AG04449 (cell line): ENCODE measurements at regions not wholly inside any gene's neighbourhood (a gene's known extent, or its start where the extent isn't known, plus 50 kb on each side); places are given as distances from the start of the nearest gene placed in this dataset.

ENCODE experiments used
- CTCF ChIA-PET: fragments of 350-600 bp; formaldehyde crosslinking; extraction: SDS; loops from one replicate; lab custom pipeline; 2021; ENCODE audit warnings: antibody characterized with exemption; lab: Yijun Ruan, JAX
- POLR2A ChIA-PET: fragments of 400-600, 350-600 bp; formaldehyde crosslinking; extraction: SDS; loops from one replicate; lab custom pipeline; 2020; ENCODE audit warnings: antibody characterized with exemption, inconsistent platforms; lab: Yijun Ruan, JAX
- DNase-seq: peaks from one replicate; pipeline ENCODE4 v3.0.0-alpha.2; 2010; ENCODE audit warnings: low read depth, low spot score
- H3K4me3 ChIP-seq: 2 replicates; pipeline ENCODE4 v1.5.1; 2011; ENCODE audit warnings: low read depth, mild to moderate bottlenecking, control low read depth, low read length
- TF ChIP-seq, protein P1 (sequence below): IDR thresholded peaks from one replicate; pipeline ENCODE4 v1.5.1; 2011; ENCODE audit warnings: mild to moderate bottlenecking, moderate library complexity, low read length, control low read depth, inconsistent platforms; ENCODE audit not compliant: insufficient read depth; ENCODE audit errors: missing control alignments

DNA sequence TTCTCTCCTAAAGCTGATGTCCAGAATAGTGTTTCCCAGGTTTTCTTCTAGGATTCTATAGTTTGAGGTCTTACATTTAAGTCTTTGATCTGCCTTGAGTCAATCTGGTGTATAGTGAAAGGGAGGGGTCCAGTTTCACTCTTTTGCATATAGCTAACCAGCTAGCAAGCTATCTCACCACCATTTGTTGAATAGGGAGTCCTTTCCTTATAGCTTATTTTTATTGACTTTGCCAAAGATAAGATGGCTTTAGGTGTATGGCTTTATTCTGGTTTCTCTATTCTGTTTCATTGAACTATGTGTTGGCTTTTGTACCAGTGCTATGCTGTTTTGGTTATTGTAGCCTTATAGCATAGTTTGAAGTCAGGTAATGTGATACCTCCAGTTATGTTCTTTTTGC, 1386.1 kb downstream of the SLITRK5 start:
- CTCF ChIA-PET = no interaction called here
- DNase-seq = no peak
- TF ChIP-seq, protein P1, sequence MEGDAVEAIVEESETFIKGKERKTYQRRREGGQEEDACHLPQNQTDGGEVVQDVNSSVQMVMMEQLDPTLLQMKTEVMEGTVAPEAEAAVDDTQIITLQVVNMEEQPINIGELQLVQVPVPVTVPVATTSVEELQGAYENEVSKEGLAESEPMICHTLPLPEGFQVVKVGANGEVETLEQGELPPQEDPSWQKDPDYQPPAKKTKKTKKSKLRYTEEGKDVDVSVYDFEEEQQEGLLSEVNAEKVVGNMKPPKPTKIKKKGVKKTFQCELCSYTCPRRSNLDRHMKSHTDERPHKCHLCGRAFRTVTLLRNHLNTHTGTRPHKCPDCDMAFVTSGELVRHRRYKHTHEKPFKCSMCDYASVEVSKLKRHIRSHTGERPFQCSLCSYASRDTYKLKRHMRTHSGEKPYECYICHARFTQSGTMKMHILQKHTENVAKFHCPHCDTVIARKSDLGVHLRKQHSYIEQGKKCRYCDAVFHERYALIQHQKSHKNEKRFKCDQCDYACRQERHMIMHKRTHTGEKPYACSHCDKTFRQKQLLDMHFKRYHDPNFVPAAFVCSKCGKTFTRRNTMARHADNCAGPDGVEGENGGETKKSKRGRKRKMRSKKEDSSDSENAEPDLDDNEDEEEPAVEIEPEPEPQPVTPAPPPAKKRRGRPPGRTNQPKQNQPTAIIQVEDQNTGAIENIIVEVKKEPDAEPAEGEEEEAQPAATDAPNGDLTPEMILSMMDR = no peak

DNA sequence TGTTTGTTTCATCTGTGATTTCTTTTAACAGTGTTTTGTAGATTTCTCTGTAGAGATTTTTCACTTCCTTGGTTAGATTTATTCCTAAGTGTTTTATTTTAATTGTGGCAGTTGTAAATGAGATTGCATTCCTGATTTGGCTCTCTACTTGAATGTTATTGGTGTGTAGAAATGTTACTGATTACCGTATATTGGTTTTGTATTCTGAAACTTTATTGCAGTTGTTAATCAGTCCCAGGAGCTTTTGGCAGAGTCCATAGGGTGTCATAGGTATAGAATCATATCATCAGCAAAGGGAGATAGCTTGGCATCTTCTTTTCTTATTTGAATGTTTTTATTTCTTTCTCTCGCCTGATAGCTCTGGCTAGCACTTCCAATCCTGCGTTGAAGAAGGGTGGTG, 1386.7 kb downstream of the SLITRK5 start:
- no peak for DNase-seq
- H3K4me3 ChIP-seq = no peak overlapping the region
- ChIA-PET CTCF (no interaction called here), POLR2A (no interaction called here)
- TF ChIP-seq, protein P1 = no peak

More for the DNA sequence above, 1386.1 kb downstream of the SLITRK5 start:
- POLR2A ChIA-PET = no interaction called here
- H3K4me3 ChIP-seq = no peak overlapping the region

DNA sequence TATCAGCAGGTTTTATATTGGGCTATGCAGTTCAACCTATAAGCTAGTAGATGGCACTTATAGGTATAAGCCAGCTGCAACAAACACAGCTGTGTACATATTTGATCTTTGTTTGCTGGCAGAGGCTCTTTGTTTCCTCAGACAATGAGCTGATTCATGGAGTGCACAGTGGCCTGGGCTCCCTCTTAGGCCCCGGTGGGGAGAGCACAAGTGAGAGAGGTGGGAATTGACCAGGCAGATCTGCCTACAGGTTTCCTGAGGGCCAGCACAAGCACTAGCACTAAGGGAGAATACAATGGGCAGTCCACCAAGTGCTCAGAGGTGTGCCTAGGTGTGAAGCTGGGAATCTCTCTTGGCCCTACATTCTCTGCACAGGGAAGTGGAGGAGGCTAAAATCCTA, 1390.7 kb downstream of the SLITRK5 start:
- DNase-seq = no peak
- no peak overlapping the region for H3K4me3 ChIP-seq
- POLR2A ChIA-PET = no interaction called here

DNA sequence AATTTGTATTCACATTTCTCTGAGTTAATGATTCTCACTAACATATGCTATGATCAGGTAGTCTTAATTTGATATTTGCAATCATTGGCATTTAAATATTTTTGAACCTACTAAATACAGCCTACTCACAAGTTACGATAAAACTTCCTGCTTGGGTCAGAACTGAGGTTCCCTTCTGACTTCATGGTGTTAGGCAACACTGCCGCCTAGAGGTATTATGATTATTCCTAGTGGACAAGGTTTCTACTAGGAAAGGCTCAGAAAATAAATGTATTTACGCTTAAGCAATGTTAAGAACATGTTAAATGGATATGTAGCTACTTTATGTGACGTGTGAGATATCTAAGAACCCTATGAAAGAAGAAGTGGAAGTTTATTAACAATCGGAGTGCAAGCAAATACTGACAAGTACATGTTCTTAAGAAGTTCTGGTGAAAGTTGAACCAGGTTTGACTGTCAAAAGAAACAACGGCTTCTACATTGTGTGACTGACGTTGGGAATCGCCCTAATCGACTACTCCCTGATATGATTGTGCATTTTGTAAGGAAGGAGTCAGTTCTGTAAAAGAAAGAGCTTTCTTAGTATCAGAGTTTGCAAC, 1395.8 kb downstream of the SLITRK5 start:
- ChIA-PET CTCF (no interaction called here), POLR2A (no interaction called here)
- no peak for DNase-seq
- no peak overlapping the region for H3K4me3 ChIP-seq
- TF ChIP-seq, protein P1 = no peak

More for the DNA sequence above, 1390.7 kb downstream of the SLITRK5 start:
- CTCF ChIA-PET = no interaction called here
- TF ChIP-seq, protein P1 = no peak

DNA sequence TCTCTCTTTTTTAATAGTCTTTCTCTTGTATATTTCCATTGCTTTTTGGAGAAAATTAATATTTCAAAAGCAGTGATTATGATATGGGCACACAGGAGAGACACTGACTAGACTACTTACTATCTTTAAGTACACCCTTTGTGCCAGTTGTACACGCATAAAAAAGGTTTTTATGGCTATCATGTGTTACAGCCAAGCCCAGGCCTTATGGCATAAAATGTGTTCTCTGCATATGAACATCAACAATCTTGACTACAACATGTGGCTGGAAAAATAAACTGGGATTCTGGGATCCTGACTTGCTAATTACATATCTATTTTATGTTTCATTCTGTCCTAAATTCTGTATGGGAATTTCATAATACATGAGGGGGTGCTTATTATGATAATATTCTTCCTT, 1401.8 kb downstream of the SLITRK5 start:
- TF ChIP-seq, protein P1 = no peak
- CTCF ChIA-PET = no interaction called here
- no peak for DNase-seq
- no peak overlapping the region for H3K4me3 ChIP-seq
- POLR2A ChIA-PET = no interaction called here

DNA sequence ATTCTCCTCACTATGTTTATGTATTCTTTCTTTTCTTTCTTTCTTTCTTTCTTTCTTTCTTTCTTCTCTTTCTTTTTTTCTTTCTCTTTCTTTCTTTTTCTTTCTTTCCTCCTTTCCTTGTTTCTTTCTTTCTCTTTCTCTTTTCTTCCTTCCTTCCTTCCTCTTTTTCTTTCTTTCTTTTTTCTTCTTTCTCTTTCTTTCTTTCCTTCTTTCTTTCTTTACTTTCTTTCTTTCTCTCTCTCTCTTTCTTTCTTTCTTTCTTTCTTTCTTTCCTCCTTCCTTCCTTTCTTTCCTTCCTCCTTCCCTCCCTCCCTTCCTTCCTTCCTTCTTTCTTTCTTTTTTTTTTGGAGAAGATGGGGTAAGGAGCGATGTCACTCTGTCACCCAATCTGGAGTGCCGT, 1405.5 kb downstream of the SLITRK5 start:
- CTCF ChIA-PET = no interaction called here
- TF ChIP-seq, protein P1 = no peak
- H3K4me3 ChIP-seq = no peak overlapping the region
- DNase-seq = no peak
- POLR2A ChIA-PET = no interaction called here
